ENCODE measurements at regions not wholly inside any gene's neighbourhood (a gene's known extent, or its start where the extent isn't known, plus 50 kb on each side); places are given as distances from the start of the nearest gene placed in this dataset.

DNA sequence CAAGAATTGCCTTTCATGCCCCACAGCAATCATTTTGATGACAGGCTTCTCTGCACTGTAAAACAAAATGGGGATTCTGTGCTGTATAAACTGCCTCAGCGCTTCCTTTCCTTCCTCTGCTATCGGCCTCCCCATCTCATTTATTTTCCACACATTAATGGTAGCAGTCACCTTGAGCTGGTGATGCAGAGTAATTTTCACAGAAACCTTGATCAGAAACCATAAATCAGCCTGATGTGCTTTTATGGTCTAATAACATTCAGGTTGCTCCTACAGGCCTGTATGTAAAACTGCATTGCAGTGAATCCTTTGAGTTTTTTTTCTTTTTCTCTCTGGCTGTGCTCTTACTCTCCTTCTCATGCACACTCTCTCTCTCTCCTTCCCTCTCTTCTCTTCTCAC, 578.4 kb upstream of the STXBP6 start:
- H3K4me3 Mint-ChIP-seq = no peak overlapping the region
- TF ChIP-seq, protein P1, sequence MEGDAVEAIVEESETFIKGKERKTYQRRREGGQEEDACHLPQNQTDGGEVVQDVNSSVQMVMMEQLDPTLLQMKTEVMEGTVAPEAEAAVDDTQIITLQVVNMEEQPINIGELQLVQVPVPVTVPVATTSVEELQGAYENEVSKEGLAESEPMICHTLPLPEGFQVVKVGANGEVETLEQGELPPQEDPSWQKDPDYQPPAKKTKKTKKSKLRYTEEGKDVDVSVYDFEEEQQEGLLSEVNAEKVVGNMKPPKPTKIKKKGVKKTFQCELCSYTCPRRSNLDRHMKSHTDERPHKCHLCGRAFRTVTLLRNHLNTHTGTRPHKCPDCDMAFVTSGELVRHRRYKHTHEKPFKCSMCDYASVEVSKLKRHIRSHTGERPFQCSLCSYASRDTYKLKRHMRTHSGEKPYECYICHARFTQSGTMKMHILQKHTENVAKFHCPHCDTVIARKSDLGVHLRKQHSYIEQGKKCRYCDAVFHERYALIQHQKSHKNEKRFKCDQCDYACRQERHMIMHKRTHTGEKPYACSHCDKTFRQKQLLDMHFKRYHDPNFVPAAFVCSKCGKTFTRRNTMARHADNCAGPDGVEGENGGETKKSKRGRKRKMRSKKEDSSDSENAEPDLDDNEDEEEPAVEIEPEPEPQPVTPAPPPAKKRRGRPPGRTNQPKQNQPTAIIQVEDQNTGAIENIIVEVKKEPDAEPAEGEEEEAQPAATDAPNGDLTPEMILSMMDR (conservative IDR thresholded peaks at IDR 0.05) = peak; percentile 17
- no peak overlapping the region for H3K27ac Mint-ChIP-seq (ENCODE audit: unreplicated experiment)
- no peaks in the 10 kb centered on the region for H3K36me3 Mint-ChIP-seq (ENCODE audit: low read depth)
- no peaks in the 10 kb centered on the region for H3K27me3 Mint-ChIP-seq (ENCODE audit: low read depth)
- no peak for DNase-seq (ENCODE audit: low read depth, low spot score)
- H3K4me1 Mint-ChIP-seq = peaks cover 18% of the 10 kb centered on the region
- H3K9me3 Mint-ChIP-seq = no peaks in the 10 kb centered on the region

DNA sequence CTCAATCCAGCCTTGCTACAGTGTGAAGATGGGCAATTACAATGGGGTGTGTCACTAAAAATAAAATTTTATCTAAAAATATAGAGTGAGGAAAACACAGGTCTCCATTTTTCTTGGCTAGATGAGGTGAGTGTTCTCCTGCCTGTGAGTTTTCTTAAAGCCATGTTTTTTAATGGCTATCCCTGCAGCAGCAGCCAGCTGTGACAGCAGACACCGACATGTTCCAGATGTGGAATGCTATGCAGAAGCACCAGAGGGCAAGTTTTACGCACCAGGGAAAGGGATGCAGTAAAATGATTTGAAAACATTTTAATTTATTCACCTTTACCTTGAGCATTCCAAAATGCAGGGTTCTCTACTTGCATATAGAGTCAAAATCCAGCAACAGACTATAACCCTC, 577.0 kb upstream of the STXBP6 start:
- Mint-ChIP-seq H3K36me3 (ENCODE audit: low read depth) (no peaks in the 10 kb centered on the region), H3K4me3 (no peak overlapping the region), H3K4me1 (peaks cover 18% of the 10 kb centered on the region), H3K9me3 (no peaks in the 10 kb centered on the region), H3K27me3 (ENCODE audit: low read depth) (no peaks in the 10 kb centered on the region), H3K27ac (ENCODE audit: unreplicated experiment) (peak overlapping the region; percentile 47)
- DNase-seq (ENCODE audit: low read depth, low spot score) = no peak
- TF ChIP-seq, protein P1 (conservative IDR thresholded peaks at IDR 0.05) = no peak

DNA sequence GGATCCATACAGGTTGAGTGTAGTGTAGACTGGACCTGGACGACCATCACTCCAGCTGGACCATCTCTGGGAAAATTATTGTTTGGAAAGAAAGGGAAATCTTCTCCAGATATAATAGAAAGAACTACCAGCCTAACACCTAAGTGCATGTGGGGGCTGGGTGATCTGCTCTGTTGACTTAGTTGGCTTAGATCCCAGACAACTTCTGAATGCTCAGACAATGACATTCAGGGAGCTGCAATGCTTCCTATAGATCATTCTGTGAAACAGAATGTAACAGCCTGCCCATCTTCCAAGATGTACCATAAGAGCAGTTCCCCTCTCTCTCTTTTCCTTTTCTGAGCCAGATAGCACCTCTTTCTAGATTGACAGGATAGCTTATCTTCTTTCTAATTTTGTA, 572.8 kb upstream of the STXBP6 start:
- TF ChIP-seq, protein P1 (conservative IDR thresholded peaks at IDR 0.05) = no peak
- peaks cover 12% of the 10 kb centered on the region for H3K9me3 Mint-ChIP-seq
- H3K4me3 Mint-ChIP-seq = no peak overlapping the region
- no peak for DNase-seq (ENCODE audit: low read depth, low spot score)
- no peak overlapping the region for H3K27ac Mint-ChIP-seq (ENCODE audit: unreplicated experiment)
- H3K36me3 Mint-ChIP-seq (ENCODE audit: low read depth) = peaks cover 5% of the 10 kb centered on the region
- H3K4me1 Mint-ChIP-seq = no peaks in the 10 kb centered on the region
- no peaks in the 10 kb centered on the region for H3K27me3 Mint-ChIP-seq (ENCODE audit: low read depth)

DNA sequence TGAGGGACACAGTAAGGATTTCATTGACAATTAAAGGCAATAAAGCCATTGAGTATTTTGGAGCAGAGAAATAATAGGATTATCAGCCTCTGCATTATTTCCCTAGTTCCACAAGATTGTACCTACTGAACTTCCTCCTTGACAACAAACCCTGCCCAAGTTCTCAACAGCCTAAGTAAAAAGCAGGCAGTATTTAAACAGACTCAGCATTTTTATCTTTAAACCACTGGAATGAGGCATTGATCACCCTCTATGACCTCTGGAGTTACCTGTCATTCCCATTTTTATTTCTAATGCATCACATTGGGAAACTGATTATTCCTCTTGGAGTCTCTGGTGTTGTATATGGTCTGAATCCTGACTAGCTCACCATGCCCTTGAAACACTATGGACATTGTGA, 570.6 kb upstream of the STXBP6 start:
- no peak overlapping the region for H3K4me3 Mint-ChIP-seq
- no peaks in the 10 kb centered on the region for H3K4me1 Mint-ChIP-seq
- peaks cover 23% of the 10 kb centered on the region for H3K9me3 Mint-ChIP-seq
- TF ChIP-seq, protein P1 (conservative IDR thresholded peaks at IDR 0.05) = no peak
- no peak for DNase-seq (ENCODE audit: low read depth, low spot score)
- H3K27me3 Mint-ChIP-seq (ENCODE audit: low read depth) = no peaks in the 10 kb centered on the region
- no peak overlapping the region for H3K27ac Mint-ChIP-seq (ENCODE audit: unreplicated experiment)
- H3K36me3 Mint-ChIP-seq (ENCODE audit: low read depth) = peaks cover 10% of the 10 kb centered on the region

DNA sequence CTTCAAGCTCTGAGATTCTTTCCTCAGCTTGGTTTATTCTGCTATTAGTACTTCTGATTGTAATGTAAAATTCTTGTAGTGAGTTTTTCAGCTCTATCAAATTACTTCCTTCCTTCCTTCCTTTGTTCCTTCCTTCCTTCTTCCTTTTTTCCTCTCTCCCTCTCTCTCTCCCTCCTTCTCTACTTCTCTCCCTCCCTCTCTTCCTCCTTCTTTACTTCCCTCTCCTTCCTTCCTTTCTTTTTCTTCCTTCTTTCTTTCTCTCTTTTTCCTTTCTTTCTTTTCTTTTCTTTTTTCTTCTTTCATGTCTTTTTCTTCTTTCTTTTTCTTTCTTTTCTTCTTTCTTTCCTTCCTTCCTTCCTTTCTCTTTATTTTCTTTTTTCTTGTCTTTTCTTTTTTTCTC, 565.2 kb upstream of the STXBP6 start:
- Mint-ChIP-seq H3K9me3 (peaks cover 24% of the 10 kb centered on the region), H3K4me3 (no peak overlapping the region), H3K27me3 (ENCODE audit: low read depth) (no peaks in the 10 kb centered on the region), H3K36me3 (ENCODE audit: low read depth) (peaks cover 12% of the 10 kb centered on the region), H3K4me1 (no peaks in the 10 kb centered on the region), H3K27ac (ENCODE audit: unreplicated experiment) (no peak overlapping the region)
- TF ChIP-seq, protein P1 (conservative IDR thresholded peaks at IDR 0.05) = no peak
- no peak for DNase-seq (ENCODE audit: low read depth, low spot score)

DNA sequence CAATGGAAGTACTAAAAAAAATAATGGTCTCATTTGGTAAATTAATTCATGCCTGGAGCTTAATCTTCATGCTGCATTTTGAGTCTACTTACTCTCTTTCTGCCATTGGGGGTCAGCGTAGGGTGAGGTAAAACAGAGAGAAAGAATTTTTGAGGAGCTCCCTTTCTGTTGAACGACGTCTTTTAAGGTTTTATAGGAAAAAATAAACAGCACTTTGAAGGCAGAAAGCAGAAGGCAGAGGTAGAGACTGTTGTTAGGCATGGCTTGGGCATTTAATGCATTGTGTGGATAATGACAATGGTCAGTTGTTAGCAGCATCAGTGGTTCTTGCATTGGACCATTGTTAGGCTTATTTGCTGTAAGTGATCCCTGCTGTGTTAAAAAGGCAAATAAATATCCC, 557.2 kb upstream of the STXBP6 start:
- Mint-ChIP-seq H3K4me3 (no peak overlapping the region), H3K27me3 (ENCODE audit: low read depth) (no peaks in the 10 kb centered on the region), H3K36me3 (ENCODE audit: low read depth) (peaks cover 2% of the 10 kb centered on the region), H3K4me1 (peaks cover 16% of the 10 kb centered on the region), H3K9me3 (peaks cover 12% of the 10 kb centered on the region), H3K27ac (ENCODE audit: unreplicated experiment) (no peak overlapping the region)
- DNase-seq (ENCODE audit: low read depth, low spot score) = no peak
- TF ChIP-seq, protein P1 (conservative IDR thresholded peaks at IDR 0.05) = no peak

All from neural crest cell (in vitro differentiated cells).